HG03066 (cell line): ENCODE measurements at regions not wholly inside any gene's neighbourhood (a gene's known extent, or its start where the extent isn't known, plus 50 kb on each side); places are given as distances from the start of the nearest gene placed in this dataset.

Experiments
- ATAC-seq: cut with Tn5 transposase; IDR thresholded peaks from one replicate; pipeline ENCODE4 v1.9.1; 2021; ENCODE audit warnings: low read depth; ENCODE audit not compliant: unreplicated experiment

GRCh38 chr2:196549052-196549451 is 90.5 kb upstream of the CCDC150 start:
- ATAC-seq, result no peak

GRCh38 chr2:196551014-196551413 is 88.5 kb upstream of the CCDC150 start:
- ATAC-seq, result no peak

- no peak for ATAC-seq
Observed at GRCh38 chr2:196555161-196555560, 84.4 kb upstream of the CCDC150 start.

- no peak for ATAC-seq
Observed at GRCh38 chr2:196555726-196556125, 83.8 kb upstream of the CCDC150 start.

- ATAC-seq, result no peak
Observed at GRCh38 chr2:196558497-196558896, 81.0 kb upstream of the CCDC150 start.

- no peak for ATAC-seq
Observed at GRCh38 chr2:196563876-196564275, 75.6 kb upstream of the CCDC150 start.

GRCh38 chr2:196565106-196565765 is 74.3 kb upstream of the CCDC150 start:
- ATAC-seq, result no peak

GRCh38 chr2:196565982-196566381 is 73.5 kb upstream of the CCDC150 start:
- ATAC-seq, result no peak

- ATAC-seq, result no peak
Observed at GRCh38 chr2:196566961-196567666, 72.4 kb upstream of the CCDC150 start.

- ATAC-seq, result no peak
Observed at GRCh38 chr2:196568506-196568905, 71.0 kb upstream of the CCDC150 start.

- no peak for ATAC-seq
Observed at GRCh38 chr2:196584903-196585302, 54.6 kb upstream of the CCDC150 start.

GRCh38 chr2:196586511-196586991 is 53.0 kb upstream of the CCDC150 start:
- no peak for ATAC-seq

GRCh38 chr2:196587056-196587455 is 52.5 kb upstream of the CCDC150 start:
- no peak for ATAC-seq

GRCh38 chr2:196587739-196588138 is 51.8 kb upstream of the CCDC150 start:
- no peak for ATAC-seq

GRCh38 chr2:196589419-196589818 is 50.1 kb upstream of the CCDC150 start:
- ATAC-seq, result no peak
